ENCODE measurements at regions not wholly inside any gene's neighbourhood (a gene's known extent, or its start where the extent isn't known, plus 50 kb on each side); places are given as distances from the start of the nearest gene placed in this dataset.

DNA sequence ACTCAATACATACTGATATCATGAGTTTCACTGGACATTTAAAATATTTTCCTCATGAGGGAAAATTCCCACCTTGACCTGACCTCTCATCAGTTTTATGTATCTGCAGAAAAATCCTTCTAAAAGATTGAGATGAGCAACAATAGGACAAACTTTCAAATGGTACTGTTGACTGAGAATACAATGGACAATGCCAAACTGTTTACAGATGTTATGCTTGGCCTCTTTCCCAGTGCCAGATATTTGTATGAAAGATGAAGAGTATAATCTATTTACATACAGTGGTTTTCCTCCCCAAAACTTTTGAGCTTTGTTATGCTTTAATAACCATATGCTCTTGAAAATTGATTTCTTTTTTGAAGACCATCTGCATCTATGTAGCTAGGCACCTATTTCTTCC, 245.1 kb upstream of the RSPO3 start:
- no peak overlapping the region for H3K4me3 ChIP-seq (ENCODE audit: low read depth, low read length)
- DNase-seq (ENCODE audit: low read depth): no peak
- TF ChIP-seq POLR2A (IDR thresholded peaks at IDR 0.05; ENCODE audit: extremely low read depth, insufficient read length) (no peak), MYC (IDR thresholded peaks at IDR 0.05; ENCODE audit: low read depth, low read length) (no peak)
- TF ChIP-seq, protein P1, sequence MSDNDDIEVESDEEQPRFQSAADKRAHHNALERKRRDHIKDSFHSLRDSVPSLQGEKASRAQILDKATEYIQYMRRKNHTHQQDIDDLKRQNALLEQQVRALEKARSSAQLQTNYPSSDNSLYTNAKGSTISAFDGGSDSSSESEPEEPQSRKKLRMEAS (IDR thresholded peaks at IDR 0.05; ENCODE audit: low read depth, low read length): no peak
- TF ChIP-seq, protein P2, sequence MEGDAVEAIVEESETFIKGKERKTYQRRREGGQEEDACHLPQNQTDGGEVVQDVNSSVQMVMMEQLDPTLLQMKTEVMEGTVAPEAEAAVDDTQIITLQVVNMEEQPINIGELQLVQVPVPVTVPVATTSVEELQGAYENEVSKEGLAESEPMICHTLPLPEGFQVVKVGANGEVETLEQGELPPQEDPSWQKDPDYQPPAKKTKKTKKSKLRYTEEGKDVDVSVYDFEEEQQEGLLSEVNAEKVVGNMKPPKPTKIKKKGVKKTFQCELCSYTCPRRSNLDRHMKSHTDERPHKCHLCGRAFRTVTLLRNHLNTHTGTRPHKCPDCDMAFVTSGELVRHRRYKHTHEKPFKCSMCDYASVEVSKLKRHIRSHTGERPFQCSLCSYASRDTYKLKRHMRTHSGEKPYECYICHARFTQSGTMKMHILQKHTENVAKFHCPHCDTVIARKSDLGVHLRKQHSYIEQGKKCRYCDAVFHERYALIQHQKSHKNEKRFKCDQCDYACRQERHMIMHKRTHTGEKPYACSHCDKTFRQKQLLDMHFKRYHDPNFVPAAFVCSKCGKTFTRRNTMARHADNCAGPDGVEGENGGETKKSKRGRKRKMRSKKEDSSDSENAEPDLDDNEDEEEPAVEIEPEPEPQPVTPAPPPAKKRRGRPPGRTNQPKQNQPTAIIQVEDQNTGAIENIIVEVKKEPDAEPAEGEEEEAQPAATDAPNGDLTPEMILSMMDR (IDR thresholded peaks at IDR 0.05; ENCODE audit: low read depth, low read length): no peak

- TF ChIP-seq, protein P1 (IDR thresholded peaks at IDR 0.05; ENCODE audit: low read depth, low read length): no peak
- no peak for TF ChIP-seq MYC (IDR thresholded peaks at IDR 0.05; ENCODE audit: low read depth, low read length)
- no peak for TF ChIP-seq POLR2A (IDR thresholded peaks at IDR 0.05; ENCODE audit: extremely low read depth, insufficient read length)
- TF ChIP-seq, protein P2 (IDR thresholded peaks at IDR 0.05; ENCODE audit: low read depth, low read length): no peak
- H3K4me3 ChIP-seq (ENCODE audit: low read depth, low read length): no peak overlapping the region
- DNase-seq (ENCODE audit: low read depth): no peak
Measured at GRCh38 chr6:126873791-126874190, 244.7 kb upstream of the RSPO3 start.

GRCh38 chr6:126876446-126876845, 242.0 kb upstream of the RSPO3 start:
- no peak for DNase-seq (ENCODE audit: low read depth)
- TF ChIP-seq, protein P1 (IDR thresholded peaks at IDR 0.05; ENCODE audit: low read depth, low read length): no peak
- no peak for TF ChIP-seq MYC (IDR thresholded peaks at IDR 0.05; ENCODE audit: low read depth, low read length)
- TF ChIP-seq POLR2A (IDR thresholded peaks at IDR 0.05; ENCODE audit: extremely low read depth, insufficient read length): no peak
- TF ChIP-seq, protein P2 (IDR thresholded peaks at IDR 0.05; ENCODE audit: low read depth, low read length): no peak
- no peak overlapping the region for H3K4me3 ChIP-seq (ENCODE audit: low read depth, low read length)

DNA sequence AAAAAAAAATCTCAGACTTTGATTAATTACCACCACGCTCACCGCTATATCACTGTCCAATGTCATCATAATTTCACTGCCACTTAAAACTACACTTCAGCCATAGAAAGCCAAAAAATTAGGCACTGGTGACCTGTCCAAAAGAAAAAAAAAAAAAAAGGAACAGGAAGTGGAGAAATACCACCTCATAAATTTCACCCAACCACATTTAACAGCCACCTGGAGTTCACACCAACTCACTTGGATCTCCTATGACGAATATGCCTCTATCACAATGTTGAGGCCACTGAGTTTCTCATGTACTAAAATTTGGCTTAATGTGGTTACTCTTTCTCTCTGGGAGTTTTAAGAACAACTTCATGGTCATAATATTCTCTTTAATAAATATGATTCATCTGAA, 237.5 kb upstream of the RSPO3 start:
- no peak for TF ChIP-seq POLR2A (IDR thresholded peaks at IDR 0.05; ENCODE audit: extremely low read depth, insufficient read length)
- TF ChIP-seq, protein P1 (IDR thresholded peaks at IDR 0.05; ENCODE audit: low read depth, low read length): no peak
- TF ChIP-seq, protein P2 (IDR thresholded peaks at IDR 0.05; ENCODE audit: low read depth, low read length): no peak
- TF ChIP-seq MYC (IDR thresholded peaks at IDR 0.05; ENCODE audit: low read depth, low read length): no peak
- H3K4me3 ChIP-seq (ENCODE audit: low read depth, low read length): no peak overlapping the region
- DNase-seq (ENCODE audit: low read depth): peak; percentile 35

GRCh38 chr6:126886106-126886505, 232.4 kb upstream of the RSPO3 start:
- no peak overlapping the region for H3K4me3 ChIP-seq (ENCODE audit: low read depth, low read length)
- TF ChIP-seq, protein P1 (IDR thresholded peaks at IDR 0.05; ENCODE audit: low read depth, low read length): no peak
- TF ChIP-seq MYC (IDR thresholded peaks at IDR 0.05; ENCODE audit: low read depth, low read length) (no peak), POLR2A (IDR thresholded peaks at IDR 0.05; ENCODE audit: extremely low read depth, insufficient read length) (no peak)
- TF ChIP-seq, protein P2 (IDR thresholded peaks at IDR 0.05; ENCODE audit: low read depth, low read length): no peak
- no peak for DNase-seq (ENCODE audit: low read depth)

All from NB4 (cell line).